ENCODE measurements at regions not wholly inside any gene's neighbourhood (a gene's known extent, or its start where the extent isn't known, plus 50 kb on each side); places are given as distances from the start of the nearest gene placed in this dataset.

DNA sequence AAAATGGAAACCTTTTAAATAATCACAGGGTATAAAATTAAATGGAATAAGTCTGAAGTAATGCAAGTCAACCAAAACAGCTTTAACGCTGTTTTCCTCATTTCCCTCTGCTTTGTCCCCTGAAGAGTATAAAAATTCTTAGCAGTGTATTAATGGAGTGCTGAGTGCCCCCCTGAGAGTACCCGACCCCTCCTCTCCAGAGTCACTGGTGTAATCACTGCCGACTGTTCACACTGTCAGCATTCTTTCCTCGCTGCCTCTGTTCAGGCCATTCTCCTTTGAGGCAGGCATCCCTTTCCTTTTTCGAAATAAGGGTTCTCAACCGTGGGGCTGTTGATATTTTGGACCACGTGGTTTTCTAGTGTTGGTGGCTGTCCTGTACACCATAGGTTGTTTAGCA lies 146.9 kb upstream of the SLC10A2 start:
- TF ChIP-seq PAX5 (IDR thresholded peaks at IDR 0.05; ENCODE audit: insufficient read depth, low read length, severe bottlenecking) (no peak), POLR2AphosphoS5 (IDR thresholded peaks at IDR 0.05; ENCODE audit: low read depth, low read length) (no peak), POU2F2 (IDR thresholded peaks at IDR 0.05; ENCODE audit: low read depth, low read length) (no peak), POLR2A (IDR thresholded peaks at IDR 0.05; ENCODE audit: low read depth, low read length) (no peak), TAF1 (IDR thresholded peaks at IDR 0.05; ENCODE audit: low read depth, low read length) (no peak), SPI1 (IDR thresholded peaks at IDR 0.05; ENCODE audit: low read depth, low read length) (no peak)
- no peak for FAIRE-seq
- no peak for DNase-seq (ENCODE audit: insufficient read length, low spot score)

GRCh38 chr13:103210348-103210747 lies 144.1 kb upstream of the SLC10A2 start:
- DNase-seq (ENCODE audit: insufficient read length, low spot score) (no peak), FAIRE-seq (no peak)
- TF ChIP-seq POLR2A (IDR thresholded peaks at IDR 0.05; ENCODE audit: low read depth, low read length) (no peak), TAF1 (IDR thresholded peaks at IDR 0.05; ENCODE audit: low read depth, low read length) (no peak), SPI1 (IDR thresholded peaks at IDR 0.05; ENCODE audit: low read depth, low read length) (no peak), PAX5 (IDR thresholded peaks at IDR 0.05; ENCODE audit: insufficient read depth, low read length, severe bottlenecking) (no peak), POLR2AphosphoS5 (IDR thresholded peaks at IDR 0.05; ENCODE audit: low read depth, low read length) (no peak), POU2F2 (IDR thresholded peaks at IDR 0.05; ENCODE audit: low read depth, low read length) (no peak)

DNA sequence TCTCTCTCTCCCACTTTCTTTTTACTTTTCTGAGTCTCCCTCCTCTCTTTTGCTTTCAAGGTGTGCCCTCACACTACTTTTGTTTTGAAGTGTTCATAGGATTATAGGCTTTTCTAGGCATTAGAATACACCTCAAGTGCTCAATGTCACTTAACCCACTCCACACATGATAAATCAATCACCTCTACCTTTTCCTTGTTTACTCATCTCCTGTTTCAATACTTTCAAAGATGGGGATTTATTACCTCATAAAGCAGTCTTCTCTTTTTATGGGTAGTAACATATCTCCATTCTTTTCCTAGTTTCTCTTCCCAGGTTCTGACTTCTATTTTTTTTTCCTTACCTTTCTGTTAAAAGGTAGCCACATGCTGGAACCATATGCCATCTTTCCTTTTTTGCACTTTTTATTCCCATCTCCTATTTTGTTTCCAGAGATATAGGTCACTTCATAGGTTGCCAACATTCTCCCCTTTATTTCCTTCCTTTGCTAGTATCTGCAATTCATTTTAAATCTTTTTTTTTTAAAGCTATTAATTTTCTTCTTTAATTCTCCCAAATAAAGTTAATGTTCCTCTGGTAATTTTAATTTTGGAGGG lies 137.6 kb upstream of the SLC10A2 start:
- no peak for TF ChIP-seq POLR2A (IDR thresholded peaks at IDR 0.05; ENCODE audit: low read depth, low read length)
- no peak for TF ChIP-seq POLR2AphosphoS5 (IDR thresholded peaks at IDR 0.05; ENCODE audit: low read depth, low read length)
- TF ChIP-seq PAX5 (IDR thresholded peaks at IDR 0.05; ENCODE audit: insufficient read depth, low read length, severe bottlenecking): no peak
- TF ChIP-seq SPI1 (IDR thresholded peaks at IDR 0.05; ENCODE audit: low read depth, low read length): no peak
- TF ChIP-seq TAF1 (IDR thresholded peaks at IDR 0.05; ENCODE audit: low read depth, low read length): no peak
- TF ChIP-seq POU2F2 (IDR thresholded peaks at IDR 0.05; ENCODE audit: low read depth, low read length): no peak
- DNase-seq (ENCODE audit: insufficient read length, low spot score) (no peak), FAIRE-seq (no peak)

- DNase-seq (ENCODE audit: insufficient read length, low spot score): no peak
- no peak for TF ChIP-seq POU2F2 (IDR thresholded peaks at IDR 0.05; ENCODE audit: low read depth, low read length)
- no peak for TF ChIP-seq SPI1 (IDR thresholded peaks at IDR 0.05; ENCODE audit: low read depth, low read length)
- no peak for TF ChIP-seq POLR2A (IDR thresholded peaks at IDR 0.05; ENCODE audit: low read depth, low read length)
- no peak for FAIRE-seq
These were observed 134.1 kb upstream of the SLC10A2 start for GRCh38 chr13:103200118-103200885.

- FAIRE-seq: no peak
- no peak for TF ChIP-seq TAF1 (IDR thresholded peaks at IDR 0.05; ENCODE audit: low read depth, low read length)
- TF ChIP-seq POU2F2 (IDR thresholded peaks at IDR 0.05; ENCODE audit: low read depth, low read length): no peak
- no peak for TF ChIP-seq POLR2A (IDR thresholded peaks at IDR 0.05; ENCODE audit: low read depth, low read length)
- TF ChIP-seq PAX5 (IDR thresholded peaks at IDR 0.05; ENCODE audit: insufficient read depth, low read length, severe bottlenecking): no peak
- TF ChIP-seq POLR2AphosphoS5 (IDR thresholded peaks at IDR 0.05; ENCODE audit: low read depth, low read length): no peak
- no peak for DNase-seq (ENCODE audit: insufficient read length, low spot score)
These were observed 133.3 kb upstream of the SLC10A2 start for GRCh38 chr13:103199380-103200088.

GRCh38 chr13:103196356-103196755 lies 130.1 kb upstream of the SLC10A2 start:
- DNase-seq (ENCODE audit: insufficient read length, low spot score) (no peak), FAIRE-seq (no peak)
- TF ChIP-seq SPI1 (IDR thresholded peaks at IDR 0.05; ENCODE audit: low read depth, low read length): no peak
- TF ChIP-seq POLR2A (IDR thresholded peaks at IDR 0.05; ENCODE audit: low read depth, low read length): no peak
- no peak for TF ChIP-seq POU2F2 (IDR thresholded peaks at IDR 0.05; ENCODE audit: low read depth, low read length)
- TF ChIP-seq PAX5 (IDR thresholded peaks at IDR 0.05; ENCODE audit: insufficient read depth, low read length, severe bottlenecking): no peak

- FAIRE-seq (no peak), DNase-seq (ENCODE audit: insufficient read length, low spot score) (no peak)
- TF ChIP-seq PAX5 (IDR thresholded peaks at IDR 0.05; ENCODE audit: insufficient read depth, low read length, severe bottlenecking) (no peak), POLR2A (IDR thresholded peaks at IDR 0.05; ENCODE audit: low read depth, low read length) (no peak), SPI1 (IDR thresholded peaks at IDR 0.05; ENCODE audit: low read depth, low read length) (no peak), POU2F2 (IDR thresholded peaks at IDR 0.05; ENCODE audit: low read depth, low read length) (no peak), TAF1 (IDR thresholded peaks at IDR 0.05; ENCODE audit: low read depth, low read length) (no peak), POLR2AphosphoS5 (IDR thresholded peaks at IDR 0.05; ENCODE audit: low read depth, low read length) (no peak)
These were observed 129.5 kb upstream of the SLC10A2 start for GRCh38 chr13:103195762-103196161.

GRCh38 chr13:103194871-103195270 lies 128.7 kb upstream of the SLC10A2 start:
- TF ChIP-seq POLR2A (IDR thresholded peaks at IDR 0.05; ENCODE audit: low read depth, low read length): no peak
- TF ChIP-seq POLR2AphosphoS5 (IDR thresholded peaks at IDR 0.05; ENCODE audit: low read depth, low read length): no peak
- TF ChIP-seq PAX5 (IDR thresholded peaks at IDR 0.05; ENCODE audit: insufficient read depth, low read length, severe bottlenecking): no peak
- TF ChIP-seq POU2F2 (IDR thresholded peaks at IDR 0.05; ENCODE audit: low read depth, low read length): no peak
- TF ChIP-seq SPI1 (IDR thresholded peaks at IDR 0.05; ENCODE audit: low read depth, low read length): no peak
- no peak for TF ChIP-seq TAF1 (IDR thresholded peaks at IDR 0.05; ENCODE audit: low read depth, low read length)
- DNase-seq (ENCODE audit: insufficient read length, low spot score): no peak
- FAIRE-seq: no peak

GRCh38 chr13:103192511-103193135 lies 126.4 kb upstream of the SLC10A2 start:
- FAIRE-seq (no peak), DNase-seq (ENCODE audit: insufficient read length, low spot score) (no peak)
- TF ChIP-seq POLR2A (IDR thresholded peaks at IDR 0.05; ENCODE audit: low read depth, low read length) (no peak), TAF1 (IDR thresholded peaks at IDR 0.05; ENCODE audit: low read depth, low read length) (no peak), POU2F2 (IDR thresholded peaks at IDR 0.05; ENCODE audit: low read depth, low read length) (no peak)

Measured in GM12891 (cell line).